ENCODE measurements at regions not wholly inside any gene's neighbourhood (a gene's known extent, or its start where the extent isn't known, plus 50 kb on each side); places are given as distances from the start of the nearest gene placed in this dataset.
"Not testable (repeated sequence)": the region's sequence is repeated elsewhere in the genome, so short reads cannot be mapped to it uniquely, and the experiment has no call there.

GRCh38 chr6:149127212-149127611, 190.3 kb upstream of the TAB2 start:
- DNase-seq, result no peak

- no peak for DNase-seq
Measured at GRCh38 chr6:149128489-149129145, 188.9 kb upstream of the TAB2 start.

- no peak for DNase-seq
Measured at GRCh38 chr6:149129371-149130077, 188.0 kb upstream of the TAB2 start.

GRCh38 chr6:149130090-149130489, 187.4 kb upstream of the TAB2 start:
- no peak for DNase-seq

- DNase-seq, result no peak
Measured at GRCh38 chr6:149130508-149130907, 187.0 kb upstream of the TAB2 start.

GRCh38 chr6:149131891-149132290, 185.6 kb upstream of the TAB2 start:
- DNase-seq, result no peak

GRCh38 chr6:149132336-149132735, 185.2 kb upstream of the TAB2 start:
- DNase-seq, result no peak

GRCh38 chr6:149134511-149134933, 183.0 kb upstream of the TAB2 start:
- no peak for DNase-seq

- no peak for DNase-seq
Measured at GRCh38 chr6:149135809-149136208, 181.7 kb upstream of the TAB2 start.

GRCh38 chr6:149136273-149136912, 181.1 kb upstream of the TAB2 start:
- DNase-seq, result no peak

GRCh38 chr6:149136913-149137286, 180.6 kb upstream of the TAB2 start:
- no peak for DNase-seq

GRCh38 chr6:149137594-149137993, 179.9 kb upstream of the TAB2 start:
- DNase-seq, result no peak

GRCh38 chr6:149138089-149138488, 179.4 kb upstream of the TAB2 start:
- no peak for DNase-seq

GRCh38 chr6:149138699-149139294, 178.7 kb upstream of the TAB2 start:
- no peak for DNase-seq

GRCh38 chr6:149139782-149140136, 177.8 kb upstream of the TAB2 start:
- no peak for DNase-seq

- no peak for DNase-seq
Measured at GRCh38 chr6:149140137-149140909, 177.2 kb upstream of the TAB2 start.

GRCh38 chr6:149140910-149141290, 176.6 kb upstream of the TAB2 start:
- no peak for DNase-seq

GRCh38 chr6:149142924-149143429, 174.5 kb upstream of the TAB2 start:
- no peak for DNase-seq

- not testable (repeated sequence) for DNase-seq
Measured at GRCh38 chr6:149145800-149146199, 171.7 kb upstream of the TAB2 start.

- DNase-seq, result no peak
Measured at GRCh38 chr6:149147195-149147594, 170.3 kb upstream of the TAB2 start.

GRCh38 chr6:149147938-149148718, 169.4 kb upstream of the TAB2 start:
- no peak for DNase-seq

- DNase-seq, result no peak
Measured at GRCh38 chr6:149149653-149150052, 167.9 kb upstream of the TAB2 start.
